ENCODE measurements at regions not wholly inside any gene's neighbourhood (a gene's known extent, or its start where the extent isn't known, plus 50 kb on each side); places are given as distances from the start of the nearest gene placed in this dataset.

GRCh38 chr21:16742131-16742641, 770.7 kb upstream of the CXADR start:
- DNase-seq (ENCODE audit: low read depth in 2 of 2) = no peak

- no peak for DNase-seq (ENCODE audit: low read depth in 2 of 2)
Measured at GRCh38 chr21:16742741-16743140, 770.1 kb upstream of the CXADR start.

- no peak for DNase-seq (ENCODE audit: low read depth in 2 of 2)
Measured at GRCh38 chr21:16743317-16743716, 769.5 kb upstream of the CXADR start.

GRCh38 chr21:16750926-16751325, 761.9 kb upstream of the CXADR start:
- DNase-seq (ENCODE audit: low read depth in 2 of 2) = no peak

GRCh38 chr21:16751695-16752474, 761.0 kb upstream of the CXADR start:
- no peak for DNase-seq (ENCODE audit: low read depth in 2 of 2)

GRCh38 chr21:16752475-16752857, 760.4 kb upstream of the CXADR start:
- DNase-seq (ENCODE audit: low read depth in 2 of 2) = no peak

GRCh38 chr21:16755061-16755460, 757.8 kb upstream of the CXADR start:
- no peak for DNase-seq (ENCODE audit: low read depth in 2 of 2)

GRCh38 chr21:16767201-16767600, 745.6 kb upstream of the CXADR start:
- DNase-seq (ENCODE audit: low read depth in 2 of 2) = no peak

- no peak for DNase-seq (ENCODE audit: low read depth in 2 of 2)
Measured at GRCh38 chr21:16768096-16768495, 744.7 kb upstream of the CXADR start.

- no peak for DNase-seq (ENCODE audit: low read depth in 2 of 2)
Measured at GRCh38 chr21:16770266-16770665, 742.6 kb upstream of the CXADR start.

- DNase-seq (ENCODE audit: low read depth in 2 of 2) = no peak
Measured at GRCh38 chr21:16773206-16773605, 739.6 kb upstream of the CXADR start.

- no peak for DNase-seq (ENCODE audit: low read depth in 2 of 2)
Measured at GRCh38 chr21:16775076-16775475, 737.8 kb upstream of the CXADR start.

- DNase-seq (ENCODE audit: low read depth in 2 of 2) = no peak
Measured at GRCh38 chr21:16777041-16777720, 735.7 kb upstream of the CXADR start.

GRCh38 chr21:16788584-16788983, 724.3 kb upstream of the CXADR start:
- no peak for DNase-seq (ENCODE audit: low read depth in 2 of 2)

- no peak for DNase-seq (ENCODE audit: low read depth in 2 of 2)
Measured at GRCh38 chr21:16789636-16790035, 723.2 kb upstream of the CXADR start.

- no peak for DNase-seq (ENCODE audit: low read depth in 2 of 2)
Measured at GRCh38 chr21:16792101-16792500, 720.7 kb upstream of the CXADR start.

- DNase-seq (ENCODE audit: low read depth in 2 of 2) = no peak
Measured at GRCh38 chr21:16794950-16795349, 717.9 kb upstream of the CXADR start.

GRCh38 chr21:16796776-16797175, 716.1 kb upstream of the CXADR start:
- DNase-seq (ENCODE audit: low read depth in 2 of 2) = no peak

- DNase-seq (ENCODE audit: low read depth in 2 of 2) = no peak
Measured at GRCh38 chr21:16797540-16797939, 715.3 kb upstream of the CXADR start.

GRCh38 chr21:16797966-16798365, 714.9 kb upstream of the CXADR start:
- DNase-seq (ENCODE audit: low read depth in 2 of 2) = no peak

- DNase-seq (ENCODE audit: low read depth in 2 of 2) = no peak
Measured at GRCh38 chr21:16800536-16801275, 712.1 kb upstream of the CXADR start.

GRCh38 chr21:16811011-16811410, 701.8 kb upstream of the CXADR start:
- no peak for DNase-seq (ENCODE audit: low read depth in 2 of 2)

- no peak for DNase-seq (ENCODE audit: low read depth in 2 of 2)
Measured at GRCh38 chr21:16811970-16812369, 700.9 kb upstream of the CXADR start.
